ENCODE measurements at regions not wholly inside any gene's neighbourhood (a gene's known extent, or its start where the extent isn't known, plus 50 kb on each side); places are given as distances from the start of the nearest gene placed in this dataset. TPM values are rescaled to one million over a fixed set of nuclear protein-coding genes. Genes with fewer than 3 reads are reported as not detected.

- Mint-ChIP-seq H3K4me1 (ENCODE audit: low read depth) (peaks cover 18% of the 10 kb centered on the region), H3K4me3 (no peak overlapping the region), H3K27ac (peak overlapping the region; percentile 47), H3K36me3 (ENCODE audit: low read depth) (peaks cover 3% of the 10 kb centered on the region), H3K9me3 (no peaks in the 10 kb centered on the region), H3K27me3 (ENCODE audit: low read depth) (no peaks in the 10 kb centered on the region)
- intact Hi-C loops (cut with micrococcal nuclease), result no loop called here
- peak; percentile 52 for DNase-seq
- CTCF ChIA-PET, result no interaction called here
These were observed 64.0 kb upstream of the RUNX1 start for GRCh38 chr21:35113064-35113463.

GRCh38 chr21:35111321-35111930 is 62.3 kb upstream of the RUNX1 start:
- intact Hi-C loops (cut with micrococcal nuclease), result no loop called here
- no peaks in the 10 kb centered on the region for H3K9me3 Mint-ChIP-seq
- H3K27ac Mint-ChIP-seq, result no peak overlapping the region
- no peak for DNase-seq
- peaks cover 18% of the 10 kb centered on the region for H3K4me1 Mint-ChIP-seq (ENCODE audit: low read depth)
- peaks cover 3% of the 10 kb centered on the region for H3K36me3 Mint-ChIP-seq (ENCODE audit: low read depth)
- no peaks in the 10 kb centered on the region for H3K27me3 Mint-ChIP-seq (ENCODE audit: low read depth)
- CTCF ChIA-PET, result interaction anchor here (0.7 to 1.3 kb wide), 3 partner anchors 10 to 12 kb away, joined by 3 to 5 read pairs (median 4); no protein-coding TSS in a partner anchor
- no peak overlapping the region for H3K4me3 Mint-ChIP-seq

- intact Hi-C loops (cut with micrococcal nuclease), result no loop called here
These were observed 59.8 kb upstream of the RUNX1 start for GRCh38 chr21:35108887-35109286.

GRCh38 chr21:35107520-35107919 is 58.4 kb upstream of the RUNX1 start:
- no peak for DNase-seq
- Mint-ChIP-seq H3K4me1 (ENCODE audit: low read depth) (peaks cover 7% of the 10 kb centered on the region), H3K27me3 (ENCODE audit: low read depth) (no peaks in the 10 kb centered on the region), H3K9me3 (no peaks in the 10 kb centered on the region), H3K27ac (no peak overlapping the region), H3K36me3 (ENCODE audit: low read depth) (no peaks in the 10 kb centered on the region), H3K4me3 (no peak overlapping the region)
- intact Hi-C loops (cut with micrococcal nuclease), result no loop called here
- CTCF ChIA-PET, result no interaction called here

More at GRCh38 chr21:35108887-35109286, 59.8 kb upstream of the RUNX1 start:
- Mint-ChIP-seq H3K9me3 (no peaks in the 10 kb centered on the region), H3K4me1 (ENCODE audit: low read depth) (peaks cover 18% of the 10 kb centered on the region), H3K4me3 (no peak overlapping the region), H3K36me3 (ENCODE audit: low read depth) (peaks cover 3% of the 10 kb centered on the region), H3K27me3 (ENCODE audit: low read depth) (no peaks in the 10 kb centered on the region), H3K27ac (no peak overlapping the region)
- CTCF ChIA-PET, result no interaction called here
- no peak for DNase-seq

GRCh38 chr21:35106246-35106835 is 57.2 kb upstream of the RUNX1 start:
- no peak overlapping the region for H3K4me3 Mint-ChIP-seq
- no peaks in the 10 kb centered on the region for H3K9me3 Mint-ChIP-seq
- no peaks in the 10 kb centered on the region for H3K36me3 Mint-ChIP-seq (ENCODE audit: low read depth)
- no peak overlapping the region for H3K27ac Mint-ChIP-seq
- DNase-seq, result no peak
- CTCF ChIA-PET, result no interaction called here
- no peaks in the 10 kb centered on the region for H3K4me1 Mint-ChIP-seq (ENCODE audit: low read depth)
- H3K27me3 Mint-ChIP-seq (ENCODE audit: low read depth), result no peaks in the 10 kb centered on the region
- intact Hi-C loops (cut with micrococcal nuclease), result no loop called here

- Mint-ChIP-seq H3K9me3 (no peaks in the 10 kb centered on the region), H3K4me1 (ENCODE audit: low read depth) (peaks cover 4% of the 10 kb centered on the region), H3K27me3 (ENCODE audit: low read depth) (no peaks in the 10 kb centered on the region), H3K36me3 (ENCODE audit: low read depth) (no peaks in the 10 kb centered on the region), H3K4me3 (no peak overlapping the region), H3K27ac (no peak overlapping the region)
- peak; percentile 70 for DNase-seq
- intact Hi-C loops (cut with micrococcal nuclease), result no loop called here
- CTCF ChIA-PET, result interaction anchor here (0.6 kb wide), 1 partner anchor 472 kb away, joined by 3 read pairs; no protein-coding TSS in a partner anchor
These were observed 53.6 kb upstream of the RUNX1 start for GRCh38 chr21:35102488-35103371.

- Mint-ChIP-seq H3K27me3 (ENCODE audit: low read depth) (no peaks in the 10 kb centered on the region), H3K27ac (no peak overlapping the region), H3K4me3 (no peak overlapping the region), H3K9me3 (no peaks in the 10 kb centered on the region), H3K4me1 (ENCODE audit: low read depth) (peaks cover 27% of the 10 kb centered on the region), H3K36me3 (ENCODE audit: low read depth) (no peaks in the 10 kb centered on the region)
- CTCF ChIA-PET, result interaction anchor here (0.5 to 1.2 kb wide), 5 partner anchors 11 to 426 kb away, joined by 3 to 4 read pairs (median 3); no protein-coding TSS in a partner anchor
- DNase-seq, result no peak
- intact Hi-C loops (cut with micrococcal nuclease), result no loop called here
These were observed 51.3 kb upstream of the RUNX1 start for GRCh38 chr21:35100349-35100811.

- Mint-ChIP-seq H3K9me3 (no peaks in the 10 kb centered on the region), H3K4me1 (ENCODE audit: low read depth) (peaks cover 32% of the 10 kb centered on the region), H3K36me3 (ENCODE audit: low read depth) (no peaks in the 10 kb centered on the region), H3K27me3 (ENCODE audit: low read depth) (no peaks in the 10 kb centered on the region), H3K4me3 (no peak overlapping the region), H3K27ac (no peak overlapping the region)
- intact Hi-C loops (cut with micrococcal nuclease), result loop anchor here (1.0 kb wide), 1 partner anchor 29 kb away; no protein-coding TSS in a partner anchor
- CTCF ChIA-PET, result interaction anchor here (0.5 to 1.2 kb wide), 3 partner anchors 12 to 122 kb away, joined by 3 to 5 read pairs (median 3); no protein-coding TSS in a partner anchor
- no peak for DNase-seq
These were observed 50.2 kb upstream of the RUNX1 start for GRCh38 chr21:35099310-35099709.

Small RNA genes lying in the stretch of these regions (microRNA-seq; reads per million reads assigned to microRNA genes)
- gene MIR802 (ENCODE audit: borderline microRNAs expressed, borderline replicate concordance), result not detected
